ENCODE measurements at regions not wholly inside any gene's neighbourhood (a gene's known extent, or its start where the extent isn't known, plus 50 kb on each side); places are given as distances from the start of the nearest gene placed in this dataset.

- Histone ChIP-seq H3K9ac (replicated peaks; ENCODE audit: extremely low read depth, insufficient read depth, low read length) (no peak overlapping the region), H3K9me1 (replicated peaks; ENCODE audit: control insufficient read depth, extremely low read depth, insufficient read depth, low read length) (no peaks in the 10 kb centered on the region), H3K27me3 (ENCODE audit: control insufficient read depth in 2 of 2, insufficient read depth in 2 of 2, low read length in 2 of 2) (no peaks in the 10 kb centered on the region), H3K27ac (ENCODE audit: insufficient read depth, low read depth, low read length) (no peak overlapping the region), H4K20me1 (replicated peaks; ENCODE audit: control insufficient read depth, extremely low read depth, insufficient read depth, low read length) (no peaks in the 10 kb centered on the region), H3K4me2 (ENCODE audit: insufficient read depth, low read length) (no peak overlapping the region), H3K9me3 (replicated peaks; ENCODE audit: control insufficient read depth, insufficient read depth, low read length) (no peaks in the 10 kb centered on the region), H3K4me1 (ENCODE audit: control insufficient read depth, extremely low read depth, insufficient read depth, low read length) (no peaks in the 10 kb centered on the region), H3K36me3 (ENCODE audit: control insufficient read depth in 2 of 2, extremely low read depth in 1 of 2, insufficient read depth in 2 of 2, low read length in 2 of 2) (no peaks in the 10 kb centered on the region), H3K4me3 (replicated peaks in 1 of 3; ENCODE audit: insufficient read depth in 1 of 3, low read depth in 1 of 3, low read length in 3 of 3) (no peak overlapping the region), H3K79me2 (ENCODE audit: control insufficient read depth, insufficient read depth, low read length) (no peaks in the 10 kb centered on the region), H2AFZ (ENCODE audit: low read depth, low read length) (no peak overlapping the region)
- no peak for DNase-seq (ENCODE audit: low read depth, low spot score)
- dilution Hi-C loops (cut with MboI; ENCODE audit: extremely low pct_ligation_motif_present, low sequenced_read_pairs) (no loop called here), intact Hi-C loops (cut with micrococcal nuclease) (no loop called here)
- BruUV-seq (replicated peaks) = no TSS peak
- TF ChIP-seq POLR2A (IDR thresholded peaks at IDR 0.05; ENCODE audit: low read depth, low read length) = no peak
- no peak for TF ChIP-seq EZH2 (IDR thresholded peaks at IDR 0.05; ENCODE audit: borderline replicate concordance, low read depth, low read length, severe bottlenecking)
- no peak for TF ChIP-seq GATA2 (IDR thresholded peaks at IDR 0.05; ENCODE audit: insufficient read depth, insufficient read length, low read depth, low read length)
- no peak for TF ChIP-seq POLR2AphosphoS5 (IDR thresholded peaks at IDR 0.05; ENCODE audit: insufficient read depth, low read depth, low read length)
- TF ChIP-seq JUN (IDR thresholded peaks at IDR 0.05; ENCODE audit: borderline replicate concordance, insufficient read depth, insufficient read length, low read depth) = no peak
- no peak for TF ChIP-seq MAX (IDR thresholded peaks at IDR 0.05; ENCODE audit: insufficient read depth, insufficient read length)
- no peak for TF ChIP-seq FOS (IDR thresholded peaks at IDR 0.05; ENCODE audit: borderline replicate concordance, insufficient read depth, low read length)
- TF ChIP-seq MYC (IDR thresholded peaks at IDR 0.05; ENCODE audit: low read depth, low read length) = no peak
- no peak for TF ChIP-seq CTCF (IDR thresholded peaks at IDR 0.05; ENCODE audit: extremely low read depth in 1 of 2, insufficient read depth in 1 of 2, low read depth in 1 of 2, low read length in 2 of 2)
- POLR2A ChIA-PET = no interaction called here
- no peak for FAIRE-seq
- CTCF ChIA-PET = no interaction called here
Measured at GRCh38 chrX:22882543-22882942, 117.2 kb upstream of the DDX53 start.
